Mucosa of gallbladder (tissue), 1 donor: ENCODE measurements at regions not wholly inside any gene's neighbourhood (a gene's known extent, or its start where the extent isn't known, plus 50 kb on each side); places are given as distances from the start of the nearest gene placed in this dataset.

Source experiments
- DNase-seq: peaks from one replicate; pipeline ENCODE4 v3.0.0-alpha.2; 2020; ENCODE audit warnings: low spot score
- donor health status: DM: no; HTN: no; CAD: no.

DNA sequence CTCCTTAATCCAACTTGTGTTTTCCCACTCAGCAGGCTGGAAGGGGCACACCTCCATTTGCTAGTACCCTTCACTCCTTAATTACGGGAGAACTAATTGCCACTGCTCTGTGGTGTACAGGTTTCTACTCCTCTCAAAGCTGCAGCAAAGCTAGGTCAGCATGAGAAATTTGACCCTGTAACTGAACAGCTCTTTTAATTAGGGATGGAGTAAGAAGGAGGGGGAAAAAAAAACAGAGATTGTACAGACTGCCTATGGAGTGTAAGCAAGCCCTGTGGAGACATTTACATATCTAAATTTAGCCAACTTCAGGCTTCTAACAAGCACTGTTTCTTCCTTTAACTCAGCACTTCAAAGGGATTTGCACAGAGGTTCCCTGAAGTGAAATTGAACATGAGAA lies 629.7 kb upstream of the SETBP1 start:
- DNase-seq, result no peak

DNA sequence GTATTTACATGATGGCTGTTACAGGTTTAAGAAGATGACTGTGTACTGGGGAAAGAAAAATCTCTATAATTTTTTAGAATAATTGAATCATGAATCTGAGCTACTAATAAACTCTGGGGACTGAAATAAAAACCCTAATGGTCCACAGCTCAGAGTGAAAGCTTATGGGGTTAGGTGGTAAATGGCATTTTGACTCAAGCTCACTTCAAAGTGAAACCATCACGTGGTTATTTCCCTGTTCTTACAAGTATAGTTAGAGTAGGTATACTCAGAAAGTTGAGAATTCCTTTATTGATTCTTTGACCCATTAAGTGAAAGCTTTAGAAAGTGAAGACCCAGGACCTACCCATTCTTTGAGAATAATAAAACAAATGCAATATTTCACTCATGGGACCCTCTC lies 626.2 kb upstream of the SETBP1 start:
- no peak for DNase-seq

DNA sequence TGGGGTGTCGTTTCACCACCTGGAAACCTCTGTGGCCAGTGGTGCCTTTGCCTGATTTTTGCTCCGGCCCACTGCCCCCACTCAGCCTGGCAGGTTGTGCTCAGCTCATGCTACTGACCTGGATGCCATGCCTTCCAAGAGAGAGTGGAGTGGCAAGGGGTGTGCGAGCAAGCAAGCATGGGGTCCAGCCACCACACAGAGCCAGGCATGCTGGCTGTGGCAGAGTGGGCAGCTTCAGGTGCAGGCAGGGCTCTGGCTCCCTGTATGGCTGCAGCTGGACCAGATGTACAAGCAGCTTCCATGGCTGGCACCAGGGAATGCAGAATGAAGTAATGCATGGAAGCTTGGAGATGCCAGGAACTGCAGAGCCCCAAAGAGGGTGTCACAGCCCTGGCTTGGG lies 620.5 kb upstream of the SETBP1 start:
- no peak for DNase-seq

DNA sequence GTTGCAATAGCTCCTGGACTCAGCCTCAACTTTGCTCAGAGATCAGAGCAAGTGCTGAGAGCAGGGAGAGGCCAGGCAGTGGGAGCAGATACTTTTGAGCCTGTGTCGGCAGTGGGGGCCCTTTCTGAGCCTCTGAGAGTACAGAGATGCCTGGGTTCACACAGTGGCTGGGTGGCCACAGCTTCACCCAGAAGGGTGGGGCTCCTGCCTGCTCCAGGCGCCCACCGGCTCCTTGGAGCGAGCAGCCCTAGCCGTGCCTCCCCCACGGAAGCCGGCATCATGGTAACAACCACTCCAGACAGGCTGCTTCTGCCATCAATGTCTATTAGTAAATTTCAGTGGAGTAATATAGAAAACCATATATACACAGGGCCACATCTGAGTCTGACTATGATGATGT lies 619.2 kb upstream of the SETBP1 start:
- DNase-seq, result no peak

DNA sequence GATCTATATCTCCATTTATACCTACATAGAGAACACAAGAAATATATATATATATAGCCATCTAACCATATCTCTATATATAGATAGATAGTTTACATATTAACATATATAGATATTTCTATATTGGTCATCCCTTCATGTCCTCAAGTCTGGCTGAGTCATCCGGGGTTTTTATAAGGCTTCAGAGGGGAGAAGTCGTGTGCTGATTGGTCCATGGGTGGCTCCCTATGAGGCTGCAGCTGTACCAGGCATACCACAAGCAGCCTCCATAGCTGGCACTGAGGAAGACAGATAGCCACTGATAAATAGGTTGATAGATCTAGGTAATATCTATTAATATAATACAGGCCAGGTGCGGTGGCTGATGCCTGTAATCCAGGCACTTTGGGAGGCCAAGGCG lies 618.3 kb upstream of the SETBP1 start:
- no peak for DNase-seq

DNA sequence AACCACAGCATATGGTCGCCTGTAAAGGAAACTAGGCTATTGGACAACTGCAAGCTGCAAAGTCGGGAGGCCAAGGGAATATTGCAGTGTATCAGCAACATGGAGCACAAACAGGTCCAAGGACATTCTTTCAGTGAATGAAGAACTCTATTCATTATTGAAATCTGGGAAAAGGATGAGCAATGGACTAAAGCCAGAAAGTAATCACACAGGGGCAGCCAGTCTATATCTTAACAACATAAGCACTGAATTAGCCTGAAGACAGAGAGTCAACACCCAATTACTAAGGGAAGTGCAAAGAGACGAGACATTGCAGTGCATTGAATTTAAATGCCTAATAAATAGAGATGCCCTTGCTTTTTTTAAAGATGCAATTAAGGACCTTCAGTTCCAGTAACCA lies 615.5 kb upstream of the SETBP1 start:
- no peak for DNase-seq

DNA sequence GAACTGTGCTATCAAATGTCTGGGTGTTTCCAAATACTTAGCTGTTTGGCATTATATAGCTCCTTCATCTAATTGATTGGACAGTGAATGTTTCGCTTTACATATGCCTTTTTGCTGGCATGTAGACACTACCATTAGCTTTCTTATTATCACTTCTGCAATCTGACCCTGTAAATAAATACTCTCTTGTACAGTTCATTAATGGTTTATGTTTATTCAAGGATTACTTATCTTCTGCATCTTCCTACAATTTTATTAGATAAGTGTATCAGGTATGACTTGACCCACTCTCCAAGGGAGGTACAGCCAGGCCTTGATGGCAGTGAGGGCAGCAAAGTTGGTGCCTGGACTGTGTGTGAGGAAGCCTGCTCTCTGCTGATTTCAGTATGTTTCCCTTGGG lies 614.1 kb upstream of the SETBP1 start:
- DNase-seq, result no peak

DNA sequence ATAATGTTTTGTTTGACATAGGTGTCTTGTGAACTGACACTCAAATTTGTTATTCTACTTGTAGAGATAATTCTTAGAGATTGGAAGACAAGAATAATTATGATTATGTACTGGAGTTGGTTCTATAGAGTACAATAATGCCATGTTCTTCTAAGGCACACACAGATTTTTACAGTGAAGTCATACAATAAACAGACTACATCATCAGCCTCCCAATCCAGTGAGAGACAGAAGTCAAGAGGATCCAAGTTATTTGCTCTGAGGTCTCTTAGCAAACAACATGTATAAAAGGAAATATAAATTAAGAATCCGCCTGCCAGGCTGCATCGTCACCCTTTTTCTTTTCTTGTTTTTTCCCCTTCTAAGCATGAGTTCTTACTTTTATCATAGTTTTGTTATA lies 613.5 kb upstream of the SETBP1 start:
- DNase-seq, result no peak

DNA sequence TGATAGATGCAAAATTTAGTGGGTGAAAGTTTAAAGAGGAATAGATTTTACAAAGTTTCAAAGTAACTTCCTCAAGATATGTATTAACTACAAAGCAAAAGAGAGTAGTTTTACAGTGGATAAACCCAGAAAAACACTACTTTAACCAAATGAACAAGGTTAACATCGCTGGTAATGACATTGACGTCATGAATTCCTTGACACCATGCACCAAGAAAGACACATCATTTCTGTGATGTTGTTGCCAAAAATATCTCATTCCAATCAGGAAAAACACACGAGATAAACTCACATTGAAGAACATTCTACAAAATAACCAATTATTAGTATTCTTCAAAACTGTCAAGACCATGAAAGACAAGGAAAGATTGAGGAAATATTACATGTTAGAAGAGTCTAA lies 605.6 kb upstream of the SETBP1 start:
- no peak for DNase-seq

DNA sequence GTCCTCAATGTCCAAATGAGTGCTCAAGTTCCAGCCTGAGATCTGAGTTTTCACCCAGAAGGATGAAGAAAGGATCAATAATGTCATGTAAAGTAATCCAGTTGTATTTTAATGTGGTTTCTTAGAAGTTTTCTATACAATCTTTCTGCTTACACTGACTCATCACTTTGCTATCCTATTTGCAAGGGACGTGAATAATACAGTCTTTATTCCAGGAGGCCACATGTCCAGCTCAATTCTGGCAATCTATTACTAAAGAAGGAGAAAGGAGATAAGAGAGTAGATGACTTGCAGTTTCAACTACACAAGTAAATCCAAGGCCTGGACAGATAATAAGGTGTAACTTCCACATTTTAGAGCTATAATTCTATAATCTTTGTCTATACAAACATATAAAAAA lies 601.1 kb upstream of the SETBP1 start:
- no peak for DNase-seq

DNA sequence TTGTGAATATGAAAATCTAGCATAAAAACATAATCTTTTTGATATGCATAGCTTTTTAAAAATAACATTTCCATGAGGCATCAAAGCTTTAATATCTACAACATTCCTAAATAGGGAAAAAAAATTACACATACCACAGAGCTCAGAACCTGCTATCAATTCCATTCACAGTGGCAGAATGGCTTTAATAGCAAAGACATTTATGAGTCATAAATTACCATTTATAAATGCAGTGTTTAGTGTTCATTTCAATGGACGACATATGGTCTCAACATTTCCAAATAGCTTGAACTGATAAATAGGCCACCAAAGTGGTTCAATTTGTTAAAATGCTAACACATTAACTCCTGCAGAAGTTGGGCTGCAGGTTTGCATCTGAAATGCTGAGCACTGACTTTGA lies 600.6 kb upstream of the SETBP1 start:
- DNase-seq, result no peak

DNA sequence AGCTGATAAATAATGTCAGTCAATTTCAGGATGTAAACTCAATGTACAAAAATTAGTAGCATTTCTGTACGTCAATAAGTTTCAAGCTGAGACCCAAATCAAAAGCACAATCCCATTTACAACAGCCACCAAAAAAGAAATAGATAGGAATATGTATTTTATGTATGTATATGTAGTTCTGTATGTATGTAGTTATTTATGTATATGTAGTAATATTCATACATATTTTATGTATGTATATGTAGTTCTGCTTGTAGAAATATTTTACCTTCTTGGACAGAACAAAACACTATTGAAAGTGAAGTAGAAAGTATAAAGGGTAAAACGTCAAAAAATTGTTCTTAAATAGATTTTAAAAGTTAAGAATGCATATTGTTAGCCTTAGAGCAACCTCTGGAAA lies 591.0 kb upstream of the SETBP1 start:
- no peak for DNase-seq

DNA sequence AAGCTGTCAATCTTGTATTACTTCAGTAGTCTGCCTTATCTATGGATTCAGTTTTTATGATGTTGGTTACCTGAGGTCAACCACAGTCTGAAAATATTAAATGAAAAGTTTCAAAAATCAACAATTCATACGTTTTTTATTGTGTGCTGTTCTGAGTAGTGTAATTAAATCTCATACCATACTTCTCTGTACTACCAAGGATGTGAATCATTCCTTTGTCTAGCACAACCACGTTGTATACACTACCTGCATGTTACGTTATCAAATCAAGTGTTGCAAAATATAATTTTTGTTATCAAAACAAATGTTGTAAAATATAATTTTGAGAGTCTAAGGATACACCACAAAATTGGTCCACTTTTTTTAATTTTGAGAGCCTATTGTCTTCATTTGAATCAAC lies 590.2 kb upstream of the SETBP1 start:
- no peak for DNase-seq

DNA sequence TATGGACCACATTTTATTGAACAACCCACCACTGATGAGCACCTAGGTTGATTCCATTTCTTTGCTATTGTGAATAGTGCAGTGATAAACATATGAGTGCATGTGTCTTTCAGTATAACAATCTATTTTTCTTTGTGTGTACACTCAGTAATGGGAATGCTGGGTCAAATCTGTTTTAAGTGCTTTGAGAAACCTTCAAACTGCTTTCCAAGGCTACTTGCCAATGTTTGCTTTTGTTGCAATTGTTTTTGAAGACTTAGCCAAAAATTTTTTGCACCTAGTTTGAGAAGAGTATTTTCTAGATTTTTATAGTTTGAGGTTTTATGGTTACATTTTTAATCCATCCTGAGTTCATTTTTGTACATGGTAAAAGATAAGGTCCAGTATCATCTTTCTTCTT lies 587.4 kb upstream of the SETBP1 start:
- DNase-seq, result no peak

DNA sequence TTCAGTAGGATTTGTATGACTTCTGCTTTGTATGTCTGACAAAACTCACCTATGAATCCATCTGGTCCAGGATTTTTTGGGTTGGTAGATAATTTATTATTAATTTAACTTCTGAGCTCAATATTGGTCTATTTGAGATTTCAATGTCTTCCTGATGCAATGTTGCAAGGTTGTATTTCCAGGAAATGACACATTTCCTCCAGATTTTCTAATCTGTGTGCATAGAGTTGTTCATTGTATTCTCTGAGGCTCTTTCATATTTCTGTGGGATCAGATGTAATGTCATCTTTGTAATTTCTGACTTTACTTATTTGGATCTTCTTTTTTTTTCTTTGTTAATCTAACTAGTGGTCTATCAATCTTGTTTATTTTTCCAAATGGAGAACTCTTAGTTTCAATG lies 584.7 kb upstream of the SETBP1 start:
- DNase-seq, result no peak

DNA sequence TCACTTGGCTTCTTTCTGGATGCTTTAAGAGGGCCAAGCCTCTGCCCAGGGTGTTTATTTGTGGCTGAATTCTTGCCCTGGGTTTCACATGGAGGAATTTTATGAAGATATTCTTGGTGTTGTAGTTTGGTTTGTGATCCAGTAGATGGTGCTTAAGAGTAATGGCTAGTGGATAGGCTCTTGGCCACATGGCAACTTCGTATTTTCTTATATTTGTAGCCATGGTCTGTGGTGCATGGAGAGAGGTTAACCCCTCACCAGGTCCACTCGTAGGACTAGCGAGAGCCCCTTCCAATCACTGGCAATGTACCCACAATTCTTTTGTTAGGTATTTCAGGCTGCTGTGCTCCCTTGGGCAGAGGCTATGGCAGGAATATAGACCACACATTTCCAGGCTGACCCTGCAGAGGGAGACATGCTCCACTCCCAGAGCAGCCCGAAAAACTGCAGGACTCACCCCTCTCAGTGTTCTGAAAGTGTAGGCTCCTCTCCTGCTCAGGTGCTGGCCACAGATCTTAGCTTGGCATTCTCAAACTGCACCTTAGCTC lies 582.1 kb upstream of the SETBP1 start:
- DNase-seq, result no peak

DNA sequence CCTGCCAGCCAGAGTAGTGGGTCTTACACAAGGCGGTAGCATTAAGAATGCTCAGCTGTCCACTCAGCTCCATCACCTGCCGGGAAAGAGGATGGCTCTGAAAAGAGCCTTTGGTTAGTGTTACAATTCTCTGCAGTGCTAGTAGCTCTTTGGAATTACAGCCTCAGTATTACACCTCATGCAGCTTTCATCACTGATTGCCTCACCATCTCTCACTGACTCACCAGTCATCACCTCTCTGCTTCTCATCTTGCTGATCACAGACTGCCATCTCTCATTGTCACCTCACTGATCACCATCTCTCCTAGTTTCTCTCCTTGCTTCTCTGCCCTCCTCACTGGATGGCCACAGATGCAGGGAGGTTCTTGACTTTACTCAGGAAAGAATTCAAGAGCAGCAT lies 573.5 kb upstream of the SETBP1 start:
- no peak for DNase-seq

DNA sequence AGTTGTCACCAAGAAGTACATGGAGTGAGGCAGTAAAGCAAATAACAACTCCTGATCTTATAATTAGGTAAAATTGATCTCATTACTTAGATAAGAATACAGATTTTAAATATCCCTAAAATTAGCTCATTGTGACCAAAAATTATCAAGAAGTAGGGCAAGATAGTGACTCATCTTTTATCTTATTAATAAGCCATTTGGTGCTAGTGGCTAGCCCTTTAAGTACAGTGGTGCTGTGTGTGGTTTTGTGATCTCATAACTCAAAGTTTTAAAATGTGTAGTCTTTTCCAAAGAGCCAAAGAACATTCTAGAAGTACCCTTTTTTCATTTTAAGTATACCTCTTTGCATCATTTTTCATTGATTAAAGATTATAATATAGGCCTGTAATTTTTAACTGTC lies 569.4 kb upstream of the SETBP1 start:
- DNase-seq, result no peak

DNA sequence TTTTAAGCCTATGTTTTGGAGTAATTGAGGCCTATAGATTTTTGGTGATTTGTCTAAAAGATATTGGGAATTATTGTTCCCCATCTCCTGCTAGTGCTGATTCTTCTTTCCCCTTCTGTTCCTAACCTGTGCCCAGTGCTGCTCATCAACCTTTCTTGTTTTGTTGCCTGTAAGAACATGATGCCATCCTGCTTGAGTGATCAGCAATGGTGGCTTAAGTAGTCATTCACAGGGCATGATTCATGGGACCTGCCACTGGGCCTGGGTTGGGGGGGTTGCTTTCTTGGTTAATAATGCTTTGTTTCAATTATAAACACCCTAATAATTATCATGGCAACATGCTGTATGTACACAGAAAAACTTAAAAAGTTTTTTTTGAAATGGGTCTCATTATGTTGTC lies 562.9 kb upstream of the SETBP1 start:
- no peak for DNase-seq

DNA sequence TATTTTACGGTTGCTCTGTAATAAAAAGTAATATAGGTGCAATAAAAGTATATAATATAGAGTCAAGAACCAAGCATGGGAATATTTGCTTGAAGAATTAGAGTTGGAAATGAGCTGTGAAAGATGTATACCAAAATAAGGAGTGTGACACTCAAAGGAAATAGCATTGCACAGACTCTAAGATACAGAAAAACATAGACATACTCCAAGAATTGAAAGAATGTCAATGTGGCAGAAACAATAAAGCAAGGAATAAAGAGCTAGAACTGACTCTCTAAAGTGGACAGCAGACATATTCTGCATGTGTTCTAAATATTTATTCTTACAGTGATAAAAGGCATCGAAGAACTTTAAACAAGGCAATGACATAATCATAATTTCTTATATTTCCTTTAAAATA lies 561.1 kb upstream of the SETBP1 start:
- no peak for DNase-seq

DNA sequence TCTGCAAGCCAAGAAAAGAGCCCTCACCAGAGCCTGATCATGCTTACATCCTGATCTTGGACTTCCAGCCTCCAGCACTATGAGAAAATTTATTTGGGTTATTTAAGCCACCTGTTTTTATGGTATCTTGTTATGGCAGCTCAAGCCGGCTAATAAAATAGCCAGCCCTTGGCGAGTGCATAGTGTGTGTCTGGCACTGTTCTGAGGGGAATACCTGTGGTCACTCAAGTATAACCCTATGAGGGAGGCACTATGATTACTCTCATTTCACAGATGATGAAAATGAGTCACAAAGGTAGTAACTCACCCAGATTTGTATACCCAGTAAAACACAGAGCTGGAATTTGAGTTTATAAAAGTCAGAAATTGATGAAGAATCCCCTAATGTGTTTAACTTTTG lies 556.9 kb upstream of the SETBP1 start:
- no peak for DNase-seq

DNA sequence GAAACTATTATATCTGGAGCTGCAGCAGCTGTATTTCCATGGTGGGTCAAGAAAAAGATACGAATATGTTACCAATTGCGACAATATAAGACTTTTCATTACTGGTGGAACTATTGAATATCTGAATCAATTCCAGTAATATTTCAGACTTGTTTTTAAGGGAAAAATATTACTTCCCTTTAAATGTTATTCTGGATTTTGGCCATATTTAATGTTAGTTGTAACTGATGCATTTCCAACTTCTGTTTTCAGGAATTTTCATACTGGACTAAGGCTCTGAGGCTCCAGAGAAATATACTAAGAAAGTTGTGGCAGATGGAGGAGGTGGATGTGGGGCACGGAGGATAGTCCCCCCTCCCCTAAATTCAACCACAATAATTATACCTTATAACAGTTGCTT lies 555.2 kb upstream of the SETBP1 start:
- DNase-seq, result no peak

DNA sequence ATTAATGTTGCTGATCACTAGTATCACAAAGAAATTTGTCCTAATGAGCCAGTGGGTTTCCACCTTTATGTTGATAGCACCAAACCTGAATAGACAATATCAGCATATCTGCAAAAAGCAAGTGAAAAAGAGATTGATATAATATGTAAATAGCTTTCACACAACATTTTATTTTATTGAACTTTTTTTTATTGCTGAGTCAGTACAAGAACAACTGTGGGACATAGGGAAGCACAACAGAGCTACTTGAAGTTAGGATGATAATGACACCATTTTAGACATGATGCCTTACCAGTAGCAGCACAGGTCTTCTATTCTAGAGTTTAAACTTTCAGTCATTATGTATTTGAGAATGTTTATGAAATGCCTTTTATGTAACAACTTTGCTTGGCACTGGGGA lies 554.1 kb upstream of the SETBP1 start:
- no peak for DNase-seq

DNA sequence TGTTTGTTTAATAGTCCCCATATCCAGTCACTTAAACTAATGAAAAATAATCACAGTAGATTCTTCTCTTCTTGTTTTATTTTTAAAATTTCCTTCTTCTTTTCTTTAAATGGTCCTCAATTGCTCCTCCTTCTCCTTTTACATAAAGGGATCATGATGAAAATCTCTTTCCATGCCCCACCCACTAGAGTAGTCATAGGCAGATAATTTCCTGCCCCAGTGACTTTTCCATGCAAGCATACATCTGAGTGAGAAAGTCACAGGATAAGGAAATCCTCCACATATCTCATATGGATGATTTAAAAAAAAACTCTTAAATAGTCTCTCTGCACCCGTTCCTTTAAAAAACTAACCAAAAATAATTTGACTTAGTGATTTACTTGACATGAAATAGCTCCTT lies 552.3 kb upstream of the SETBP1 start:
- no peak for DNase-seq

DNA sequence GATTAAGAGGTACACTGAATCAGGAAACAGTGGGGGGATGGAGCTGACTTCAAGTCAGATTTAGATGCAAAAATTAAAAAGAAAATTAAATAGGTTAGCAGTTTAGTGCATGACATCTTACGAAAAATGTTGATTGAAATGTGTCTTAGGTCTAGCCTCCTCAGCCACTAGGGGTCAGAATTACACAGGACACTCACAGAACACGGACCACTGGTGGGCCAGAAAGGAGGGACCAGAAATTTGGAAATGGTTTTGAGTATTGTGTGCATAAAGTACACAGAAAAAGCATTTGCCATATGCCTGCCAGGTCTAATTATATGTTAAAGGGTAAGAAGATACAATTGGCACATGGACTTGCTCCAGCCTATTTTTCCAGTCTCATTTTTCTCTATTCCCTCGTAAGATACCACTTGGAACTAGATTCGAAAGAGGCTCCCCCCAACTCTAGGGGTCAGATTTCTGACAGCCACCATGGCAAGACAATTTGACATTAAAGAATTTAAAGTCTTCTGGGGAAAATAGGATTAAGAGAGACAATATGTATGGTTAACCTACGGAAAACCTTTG lies 550.2 kb upstream of the SETBP1 start:
- no peak for DNase-seq
